GM18909 (cell line): ENCODE measurements at regions not wholly inside any gene's neighbourhood (a gene's known extent, or its start where the extent isn't known, plus 50 kb on each side); places are given as distances from the start of the nearest gene placed in this dataset.
"Not testable (repeated sequence)": the region's sequence is repeated elsewhere in the genome, so short reads cannot be mapped to it uniquely, and the experiment has no call there.

Source experiments
- ATAC-seq: cut with Tn5 transposase; IDR thresholded peaks from one replicate; pipeline ENCODE4 v1.9.1; 2021; ENCODE audit warnings: mild to moderate bottlenecking; ENCODE audit not compliant: unreplicated experiment, poor library complexity

DNA sequence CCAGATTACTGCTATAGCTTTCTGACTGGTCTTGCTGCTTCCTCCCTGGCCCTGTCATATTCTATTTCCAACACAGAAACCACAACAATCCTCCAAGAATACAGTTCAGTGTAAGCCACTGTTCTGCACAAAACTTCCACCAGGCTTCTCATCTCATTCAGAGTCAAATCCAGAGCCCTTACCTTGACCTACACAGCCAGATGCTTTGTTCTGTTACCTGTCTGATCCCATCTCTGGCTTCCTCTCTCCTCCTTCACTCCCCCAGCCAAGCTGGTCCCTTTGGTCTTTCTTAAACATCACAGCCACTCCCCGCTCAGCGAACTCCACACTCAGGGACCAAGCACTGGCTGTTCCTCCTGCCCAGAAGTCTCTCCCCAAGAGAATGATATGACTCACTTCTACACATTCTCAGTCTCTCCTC lies 84.8 kb upstream of the BMP2K start:
- ATAC-seq: peak; percentile 36

- ATAC-seq: peak; percentile 82
Observed at GRCh38 chr4:78691971-78692821, 84.0 kb upstream of the BMP2K start.

DNA sequence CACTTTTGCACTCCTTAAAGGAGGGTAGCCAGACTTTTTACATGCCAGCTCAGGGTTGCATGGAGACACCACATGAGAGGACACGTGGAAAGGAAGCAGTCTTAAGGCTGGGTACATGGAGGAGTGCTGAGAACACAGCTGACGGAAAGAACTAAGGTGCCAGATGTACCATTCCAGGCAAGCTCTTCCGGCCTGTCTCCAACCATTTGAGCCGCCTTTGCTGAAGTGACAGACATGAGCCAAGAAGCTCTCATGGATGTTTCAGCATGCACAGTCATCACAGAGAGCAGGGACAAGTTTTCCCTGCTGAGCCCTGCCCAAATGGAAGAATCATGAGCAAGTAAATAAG lies 83.4 kb upstream of the BMP2K start:
- no peak for ATAC-seq

DNA sequence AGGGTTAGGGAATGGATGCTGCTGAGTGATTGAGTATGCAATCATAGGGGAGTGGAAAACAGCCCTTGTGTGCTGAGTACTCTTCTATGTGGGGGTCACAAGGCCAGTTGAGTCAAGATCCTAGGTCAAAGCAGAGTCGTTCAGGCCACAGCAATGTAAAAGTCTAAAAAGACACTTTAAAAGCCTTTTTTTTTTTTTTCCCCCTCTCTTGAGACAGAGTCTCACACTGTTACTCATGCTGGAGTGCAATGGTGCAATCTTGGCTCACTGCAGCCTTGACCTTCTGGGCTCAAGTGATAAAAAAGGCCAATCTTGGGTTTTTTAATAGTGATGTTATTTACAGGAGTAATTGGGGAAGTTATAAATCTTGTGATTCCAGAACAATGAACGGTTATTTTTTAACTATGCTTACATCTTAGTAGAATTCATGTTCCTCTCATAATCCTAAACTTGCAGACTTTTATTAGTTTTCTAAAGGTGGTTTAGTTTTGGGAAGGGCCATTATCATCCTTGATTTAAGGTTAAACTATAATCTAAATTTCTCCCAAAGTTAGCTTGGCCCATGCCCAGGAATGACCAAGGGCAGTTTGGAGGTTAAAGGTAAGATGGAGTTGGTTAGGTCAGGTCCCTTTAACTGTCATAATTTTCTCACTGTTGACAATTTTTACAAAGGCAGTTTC lies 82.2 kb upstream of the BMP2K start:
- no peak for ATAC-seq

DNA sequence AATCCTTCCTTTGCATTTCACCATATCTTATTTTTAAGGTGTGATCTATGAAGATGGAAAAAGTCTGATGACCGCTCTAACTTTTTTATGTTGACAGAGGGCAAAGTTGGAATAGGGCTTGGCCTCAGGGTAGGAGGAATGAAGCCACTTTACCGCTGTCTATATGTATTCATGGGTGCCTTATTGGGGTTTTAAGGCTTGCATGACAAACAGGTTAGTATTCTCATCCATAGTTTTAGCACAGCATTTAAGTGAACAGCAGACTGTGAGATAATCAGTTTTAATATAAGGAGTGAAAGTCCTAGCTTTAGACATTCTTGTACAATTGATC lies 81.7 kb upstream of the BMP2K start:
- ATAC-seq: no peak

DNA sequence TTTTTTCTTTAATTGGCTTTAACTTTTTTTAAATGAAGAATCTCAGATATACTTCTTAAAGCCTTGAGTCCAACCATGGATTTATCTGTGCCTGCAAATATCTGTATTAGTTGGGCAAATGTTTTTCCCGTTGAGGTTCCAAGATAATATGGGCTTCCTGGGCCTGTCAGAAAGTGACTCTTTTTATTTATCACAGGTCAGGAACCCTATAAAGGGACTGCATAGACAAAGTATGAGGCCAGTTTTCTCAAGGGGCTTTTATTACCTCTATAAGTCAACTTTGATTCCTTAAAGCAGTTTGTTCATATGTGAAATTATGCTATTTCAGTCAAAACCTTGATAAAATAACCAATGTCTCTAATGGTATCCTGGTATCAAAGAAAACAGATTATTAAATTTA lies 80.2 kb upstream of the BMP2K start:
- ATAC-seq: no peak

DNA sequence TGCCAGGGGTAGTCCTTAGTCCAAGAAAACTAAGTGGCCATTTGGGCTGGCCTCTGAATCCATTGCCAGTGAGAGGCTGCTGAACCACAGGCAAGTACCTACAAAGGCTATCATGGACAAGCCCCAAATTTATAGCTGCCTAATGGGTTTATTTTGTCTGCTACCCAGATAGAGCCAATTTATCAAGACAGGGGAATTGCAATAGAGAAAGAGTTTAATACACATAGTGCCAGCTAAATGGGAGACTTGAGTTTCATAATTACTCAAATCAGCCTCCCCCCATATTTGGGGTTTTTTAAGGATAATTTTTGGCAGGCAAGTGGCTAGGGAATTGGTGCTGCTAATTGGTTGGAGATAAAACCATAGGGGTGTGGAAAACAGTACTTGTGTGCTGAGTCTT lies 73.1 kb upstream of the BMP2K start:
- ATAC-seq: no peak

DNA sequence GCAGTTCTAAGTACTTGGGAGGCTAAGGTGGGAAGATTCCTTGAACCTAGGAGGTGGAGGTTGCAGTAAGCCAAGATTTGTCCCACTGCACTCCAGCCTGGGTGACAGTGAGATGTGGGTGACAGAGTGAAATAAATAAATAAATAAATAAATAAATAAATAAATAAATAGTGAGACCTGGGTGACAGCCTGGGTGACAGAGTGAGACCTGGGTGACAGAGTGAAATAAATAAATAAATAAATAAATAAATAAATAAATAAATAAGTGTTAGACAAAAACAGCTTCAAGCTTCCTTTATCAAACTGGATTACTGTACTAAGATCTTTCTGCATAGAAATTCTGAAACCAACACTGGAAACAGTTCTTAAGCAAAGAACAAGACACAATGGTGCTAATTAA lies 71.8 kb upstream of the BMP2K start:
- ATAC-seq: no peak

DNA sequence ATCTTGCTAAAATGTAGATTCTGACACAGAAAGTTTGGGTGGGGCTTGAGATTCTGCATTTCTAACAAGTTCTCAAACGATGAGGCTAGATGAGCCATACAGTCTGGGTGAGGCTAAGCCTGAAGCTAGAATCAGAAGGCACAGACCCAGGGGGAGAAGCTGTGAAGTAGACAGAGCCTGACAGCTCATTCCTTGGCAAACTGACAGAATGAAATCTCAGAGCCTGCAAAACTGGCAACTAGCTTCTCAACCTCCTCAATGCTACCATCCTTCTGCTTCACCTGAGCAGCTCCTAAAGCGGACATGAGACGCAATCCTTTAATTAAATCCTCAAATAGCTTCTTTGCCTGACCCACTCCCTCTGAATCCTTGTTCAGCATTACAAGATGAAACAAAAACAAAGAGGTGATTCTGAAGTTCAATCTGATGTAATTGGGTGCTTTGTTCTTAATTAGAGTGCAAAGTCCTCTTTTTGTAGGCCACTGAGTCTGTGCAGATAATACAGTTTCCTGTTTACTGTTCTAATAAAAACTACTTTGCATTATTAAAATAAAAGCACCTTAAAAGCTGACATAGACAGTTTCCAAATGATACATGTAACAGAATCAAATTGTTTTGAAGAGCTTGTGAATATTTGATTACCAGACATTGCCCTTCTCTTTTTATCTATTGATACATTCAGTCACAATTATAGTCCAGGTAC lies 71.0 kb upstream of the BMP2K start:
- ATAC-seq: no peak

GRCh38 chr4:78706302-78706701 lies 69.8 kb upstream of the BMP2K start:
- no peak for ATAC-seq

GRCh38 chr4:78707268-78707667 lies 68.9 kb upstream of the BMP2K start:
- ATAC-seq: no peak

DNA sequence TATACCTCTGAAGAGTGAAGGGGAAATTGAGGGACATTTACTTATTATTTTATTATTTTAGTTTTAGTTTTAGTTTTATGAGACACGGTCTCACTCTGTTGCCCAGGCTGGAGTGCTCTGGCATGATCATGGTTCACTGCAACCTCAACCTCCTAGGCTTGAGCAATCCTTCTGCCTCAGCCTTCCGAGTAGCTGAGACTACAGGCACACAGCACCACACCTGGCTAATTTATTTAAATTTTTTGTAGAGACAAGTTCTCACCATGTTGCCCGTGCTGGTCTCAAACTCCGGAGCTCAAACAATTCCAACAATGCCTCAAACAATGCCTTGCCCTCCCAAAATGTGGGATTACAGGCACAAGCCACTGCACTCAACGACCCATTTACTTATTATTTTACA lies 68.4 kb upstream of the BMP2K start:
- ATAC-seq: no peak

GRCh38 chr4:78710536-78710935 lies 65.6 kb upstream of the BMP2K start:
- ATAC-seq: no peak

GRCh38 chr4:78711676-78712075 lies 64.5 kb upstream of the BMP2K start:
- ATAC-seq: no peak

DNA sequence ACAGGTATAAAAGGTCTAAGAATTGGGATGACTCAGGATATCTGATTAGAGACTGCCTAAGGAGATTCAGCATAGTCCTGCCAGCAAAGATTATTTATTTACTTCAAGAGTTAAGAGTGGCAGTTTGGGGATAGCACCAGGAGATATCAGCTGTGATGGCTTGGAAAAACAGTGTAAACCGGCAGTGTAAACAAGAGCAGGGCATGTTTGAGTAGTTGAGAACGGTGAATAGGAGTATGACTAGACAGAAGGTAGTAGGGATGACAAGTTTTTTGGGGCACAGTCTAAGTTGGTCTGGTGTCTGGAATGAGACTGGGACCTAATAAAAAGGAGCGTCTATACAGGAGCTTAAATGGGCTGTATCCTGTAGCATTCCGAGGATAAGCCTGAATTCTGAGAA lies 61.6 kb upstream of the BMP2K start:
- not testable (repeated sequence) for ATAC-seq

DNA sequence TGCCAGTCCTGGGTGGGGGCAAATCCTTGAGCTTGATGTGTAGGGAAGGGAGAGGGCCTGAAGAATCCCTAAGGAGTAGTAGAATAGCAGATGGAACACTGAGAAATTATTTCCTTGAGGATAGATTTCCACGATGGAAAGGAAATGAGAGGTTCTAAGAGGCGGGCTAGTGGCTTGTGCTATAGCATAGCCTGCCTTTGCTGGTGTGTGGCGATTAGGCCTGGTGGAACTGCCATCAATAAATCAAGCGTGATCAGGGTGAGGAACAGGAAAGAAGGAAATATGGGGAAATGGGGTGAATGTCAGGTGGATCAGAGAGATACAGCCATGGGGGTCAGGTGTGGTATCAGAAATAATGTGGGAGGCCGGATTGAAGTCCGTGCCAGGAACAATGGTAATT lies 60.8 kb upstream of the BMP2K start:
- not testable (repeated sequence) for ATAC-seq

GRCh38 chr4:78717712-78718111 lies 58.4 kb upstream of the BMP2K start:
- not testable (repeated sequence) for ATAC-seq

- ATAC-seq: no peak
Observed at GRCh38 chr4:78720204-78720603, 55.9 kb upstream of the BMP2K start.

- peak; percentile 91 for ATAC-seq
Observed at GRCh38 chr4:78720994-78721677, 55.0 kb upstream of the BMP2K start.

DNA sequence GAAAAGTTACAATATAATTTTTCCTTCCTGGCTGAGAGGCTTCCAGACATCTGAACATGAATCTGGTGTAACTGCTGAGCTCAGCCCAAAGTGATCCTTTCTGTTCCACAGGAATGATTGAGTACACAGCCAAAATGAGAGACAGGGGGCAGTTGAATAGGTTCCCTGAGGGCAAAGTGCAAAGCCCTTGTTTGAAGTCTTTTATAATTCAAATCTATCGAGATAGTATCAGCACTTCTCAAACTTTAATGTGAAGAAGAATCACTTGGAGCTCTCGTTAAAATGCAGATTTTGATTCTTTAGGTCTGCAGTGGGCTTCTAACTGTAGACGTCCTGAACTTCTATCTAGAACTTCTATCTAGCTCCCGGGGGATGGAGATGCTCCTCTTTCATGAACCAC lies 54.4 kb upstream of the BMP2K start:
- no peak for ATAC-seq

DNA sequence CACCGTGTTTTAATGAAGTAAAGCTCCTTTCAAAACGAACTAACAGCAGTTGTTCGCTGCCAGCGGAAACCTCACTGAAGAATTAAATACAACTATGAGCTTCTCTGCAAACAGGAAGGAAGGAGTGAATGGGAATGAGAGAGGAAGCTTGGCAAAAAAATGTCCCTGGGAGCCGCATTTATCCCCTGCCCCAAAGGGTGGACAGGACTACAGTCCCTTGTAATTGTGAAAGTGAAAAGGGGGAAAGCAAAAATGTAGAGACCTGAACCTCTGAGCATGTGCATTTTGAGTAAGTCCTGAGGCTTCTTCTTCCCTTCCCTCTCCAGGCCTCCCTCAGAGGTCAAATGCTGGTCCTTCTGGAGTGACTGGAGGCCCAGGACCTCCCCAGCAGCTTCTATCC lies 53.8 kb upstream of the BMP2K start:
- no peak for ATAC-seq
